IMR-90 (cell line): ENCODE measurements at regions not wholly inside any gene's neighbourhood (a gene's known extent, or its start where the extent isn't known, plus 50 kb on each side); places are given as distances from the start of the nearest gene placed in this dataset.

Experiments used
- BHLHE40 ChIP-seq: fragments of 150-350 bp; IDR thresholded peaks from 2 replicates; pipeline ENCODE4 v1.6.1; 2016; ENCODE audit warnings: mild to moderate bottlenecking, low read depth, low read length
- CEBPB ChIP-seq: IDR thresholded peaks from 2 replicates; pipeline ENCODE4 v1.6.1; 2012; ENCODE audit warnings: low read depth, low read length, improper control_type of control experiment
- CHD1 ChIP-seq: IDR thresholded peaks from 2 replicates; pipeline ENCODE4 v1.6.1; 2012; ENCODE audit warnings: low read depth, low read length, improper control_type of control experiment
- FOS ChIP-seq: fragments of 150-350 bp; IDR thresholded peaks from 2 replicates; pipeline ENCODE4 v1.6.1; 2016; ENCODE audit warnings: low read depth, low read length
- MAFK ChIP-seq: IDR thresholded peaks from 2 replicates; pipeline ENCODE4 v1.6.1; 2012; ENCODE audit warnings: low read depth, low read length, improper control_type of control experiment
- MXI1 ChIP-seq: IDR thresholded peaks from 2 replicates; pipeline ENCODE4 v1.6.1; 2012; ENCODE audit warnings: low read depth, mild to moderate bottlenecking, low read length, moderate library complexity, borderline replicate concordance
- NFE2L2 ChIP-seq: fragments of 150-350 bp; IDR thresholded peaks from 2 replicates; pipeline ENCODE4 v1.6.1; 2016; ENCODE audit warnings: low read depth, mild to moderate bottlenecking, low read length
- POLR2A ChIP-seq: IDR thresholded peaks from 2 replicates; pipeline ENCODE4 v1.6.1; 2012; ENCODE audit warnings: mild to moderate bottlenecking, low read depth, low read length
- RAD21 ChIP-seq: IDR thresholded peaks from 2 replicates; pipeline ENCODE4 v1.6.1; 2012; ENCODE audit warnings: low read length, improper control_type of control experiment
- RCOR1 ChIP-seq: IDR thresholded peaks from 2 replicates; pipeline ENCODE4 v1.6.1; 2012; ENCODE audit warnings: mild to moderate bottlenecking, low read length, improper control_type of control experiment; ENCODE audit not compliant: insufficient replicate concordance
- SMC3 ChIP-seq: fragments of 150-350 bp; IDR thresholded peaks from 2 replicates; pipeline ENCODE4 v1.6.1; 2016; ENCODE audit warnings: low read depth, mild to moderate bottlenecking, antibody characterized with exemption, low read length, moderate library complexity
- TF ChIP-seq, protein P1 (sequence below): conservative IDR thresholded peaks from 2 replicates; pipeline ENCODE4 v1.5.1; 2012; ENCODE audit warnings: mild to moderate bottlenecking, low read depth, low read length, improper control_type of control experiment
- TF ChIP-seq, protein P2 (sequence below): fragments of 150-350 bp; IDR thresholded peaks from 2 replicates; pipeline ENCODE4 v1.6.1; 2017; ENCODE audit warnings: mild to moderate bottlenecking, antibody characterized with exemption, low read length, low read depth

DNA sequence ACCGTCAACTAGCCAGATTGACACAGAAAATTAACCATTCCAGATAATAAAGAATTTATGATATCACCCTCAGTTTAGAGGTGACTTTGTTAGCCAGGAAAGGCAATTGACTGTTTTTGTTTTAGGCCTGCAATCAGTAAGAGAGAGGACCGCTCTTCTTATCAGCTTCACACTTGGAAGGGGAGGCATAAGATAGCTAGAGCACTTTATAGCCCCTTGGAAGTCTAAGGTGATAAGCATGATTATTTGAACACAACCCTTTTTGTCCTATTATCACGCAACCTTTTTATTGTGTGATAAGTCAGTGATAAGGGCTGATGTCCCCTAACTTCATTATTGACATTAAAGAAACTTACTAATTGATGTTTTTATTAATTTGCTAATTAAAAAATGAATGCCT, 162.6 kb upstream of the CDKN2B start:
- TF ChIP-seq CEBPB (no peak), POLR2A (no peak), RCOR1 (no peak), BHLHE40 (no peak), RAD21 (no peak), NFE2L2 (no peak), FOS (no peak), CHD1 (no peak), MXI1 (no peak), MAFK (no peak), SMC3 (no peak)
- TF ChIP-seq, protein P1, sequence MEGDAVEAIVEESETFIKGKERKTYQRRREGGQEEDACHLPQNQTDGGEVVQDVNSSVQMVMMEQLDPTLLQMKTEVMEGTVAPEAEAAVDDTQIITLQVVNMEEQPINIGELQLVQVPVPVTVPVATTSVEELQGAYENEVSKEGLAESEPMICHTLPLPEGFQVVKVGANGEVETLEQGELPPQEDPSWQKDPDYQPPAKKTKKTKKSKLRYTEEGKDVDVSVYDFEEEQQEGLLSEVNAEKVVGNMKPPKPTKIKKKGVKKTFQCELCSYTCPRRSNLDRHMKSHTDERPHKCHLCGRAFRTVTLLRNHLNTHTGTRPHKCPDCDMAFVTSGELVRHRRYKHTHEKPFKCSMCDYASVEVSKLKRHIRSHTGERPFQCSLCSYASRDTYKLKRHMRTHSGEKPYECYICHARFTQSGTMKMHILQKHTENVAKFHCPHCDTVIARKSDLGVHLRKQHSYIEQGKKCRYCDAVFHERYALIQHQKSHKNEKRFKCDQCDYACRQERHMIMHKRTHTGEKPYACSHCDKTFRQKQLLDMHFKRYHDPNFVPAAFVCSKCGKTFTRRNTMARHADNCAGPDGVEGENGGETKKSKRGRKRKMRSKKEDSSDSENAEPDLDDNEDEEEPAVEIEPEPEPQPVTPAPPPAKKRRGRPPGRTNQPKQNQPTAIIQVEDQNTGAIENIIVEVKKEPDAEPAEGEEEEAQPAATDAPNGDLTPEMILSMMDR: no peak
- TF ChIP-seq, protein P2, sequence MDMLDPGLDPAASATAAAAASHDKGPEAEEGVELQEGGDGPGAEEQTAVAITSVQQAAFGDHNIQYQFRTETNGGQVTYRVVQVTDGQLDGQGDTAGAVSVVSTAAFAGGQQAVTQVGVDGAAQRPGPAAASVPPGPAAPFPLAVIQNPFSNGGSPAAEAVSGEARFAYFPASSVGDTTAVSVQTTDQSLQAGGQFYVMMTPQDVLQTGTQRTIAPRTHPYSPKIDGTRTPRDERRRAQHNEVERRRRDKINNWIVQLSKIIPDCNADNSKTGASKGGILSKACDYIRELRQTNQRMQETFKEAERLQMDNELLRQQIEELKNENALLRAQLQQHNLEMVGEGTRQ: no peak
